IgD-negative memory B cell (primary cell): ENCODE measurements at regions not wholly inside any gene's neighbourhood (a gene's known extent, or its start where the extent isn't known, plus 50 kb on each side); places are given as distances from the start of the nearest gene placed in this dataset.

Experiments
- H3K27ac Mint-ChIP-seq, 3 donors: one replicate each; pipeline ENCODE4 v1.8.0; 2020 to 2022; ENCODE audit warnings: mild to moderate bottlenecking in 3 of 3, mixed read lengths in 3 of 3, moderate library complexity in 1 of 3
- H3K27me3 Mint-ChIP-seq: one replicate; pipeline ENCODE4 v1.8.0; 2021; ENCODE audit warnings: mixed read lengths
- H3K36me3 Mint-ChIP-seq: one replicate; pipeline ENCODE4 v1.8.0; 2020; ENCODE audit warnings: mild to moderate bottlenecking, mixed read lengths
- H3K4me1 Mint-ChIP-seq, 3 donors: one replicate each; pipeline ENCODE4 v1.8.0; 2020 to 2022; ENCODE audit warnings: mixed read lengths in 3 of 3, mild to moderate bottlenecking in 1 of 3
- H3K4me3 Mint-ChIP-seq, 4 donors: one replicate each; pipeline ENCODE4 v1.8.0; 2020 to 2022; ENCODE audit warnings: mild to moderate bottlenecking in 4 of 4, mixed read lengths in 4 of 4, moderate library complexity in 3 of 4
- H3K9me3 Mint-ChIP-seq, 3 donors: one replicate each; pipeline ENCODE4 v1.8.0; 2020 to 2021; ENCODE audit warnings: mixed read lengths in 3 of 3, mild to moderate bottlenecking in 1 of 3

DNA sequence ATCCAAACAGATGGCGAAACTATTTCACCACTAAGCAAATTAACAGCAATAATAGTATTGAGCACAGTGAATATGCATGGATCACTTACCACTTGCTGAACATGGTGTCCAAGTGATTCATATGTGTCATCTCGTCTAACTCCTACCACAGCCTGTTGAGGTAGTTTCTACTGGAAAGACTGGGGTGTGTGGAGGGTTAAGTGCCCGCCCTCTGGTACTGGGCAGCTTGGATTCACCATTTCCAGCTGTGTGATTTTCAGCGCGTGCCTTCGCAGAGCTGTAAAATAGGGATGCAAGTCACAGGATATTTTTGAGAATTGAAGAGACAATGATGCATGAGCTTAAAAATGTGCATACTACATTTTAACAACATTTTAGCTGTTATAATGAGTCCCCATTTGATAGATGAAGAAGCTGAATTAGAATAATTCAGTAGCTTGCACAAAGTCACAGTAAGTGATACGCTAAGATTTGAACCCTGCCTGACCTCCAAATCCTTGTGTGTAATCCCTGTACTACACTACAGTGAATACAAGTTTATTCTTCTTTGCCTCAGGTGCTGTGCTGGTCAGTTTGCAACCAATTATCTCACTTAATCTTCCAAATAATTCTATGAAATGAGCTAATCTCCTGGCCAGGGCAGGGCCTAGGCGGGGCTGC, 75.2 kb upstream of the SIX2 start:
- Mint-ChIP-seq H3K27me3 (peaks cover 3% of the 10 kb centered on the region), H3K36me3 (peaks cover 1% of the 10 kb centered on the region), H3K4me1 (no peaks in the 10 kb centered on the region), H3K9me3 (peaks cover 0 to 6% (median 2%) of the 10 kb centered on the region in 3 donors), H3K27ac (no peak overlapping the region), H3K4me3 (no peak overlapping the region)

DNA sequence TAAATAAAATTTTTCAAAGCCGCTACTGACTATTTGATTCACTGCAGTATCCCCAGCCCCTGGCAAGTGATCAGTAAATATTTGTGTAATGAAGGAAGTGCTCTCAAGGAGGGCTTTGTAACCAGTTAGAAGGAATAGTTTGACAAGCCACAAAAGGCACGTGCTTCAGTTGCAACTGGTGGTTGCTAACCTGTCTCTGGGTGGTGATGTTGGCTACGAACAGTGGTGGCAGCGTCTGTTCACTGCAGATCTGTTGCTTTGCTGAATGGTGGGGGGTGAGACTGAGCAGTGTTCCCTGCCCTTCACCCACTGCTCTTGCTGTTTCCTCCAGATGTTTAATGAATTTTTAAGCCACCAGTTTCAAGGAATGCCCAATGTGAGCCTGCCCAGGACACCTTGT, 73.9 kb upstream of the SIX2 start:
- Mint-ChIP-seq H3K4me3 (no peak overlapping the region), H3K36me3 (peaks cover 1% of the 10 kb centered on the region), H3K4me1 (no peaks in the 10 kb centered on the region), H3K9me3 (peaks cover 0 to 6% (median 2%) of the 10 kb centered on the region in 3 donors), H3K27ac (no peak overlapping the region), H3K27me3 (peaks cover 3% of the 10 kb centered on the region)

DNA sequence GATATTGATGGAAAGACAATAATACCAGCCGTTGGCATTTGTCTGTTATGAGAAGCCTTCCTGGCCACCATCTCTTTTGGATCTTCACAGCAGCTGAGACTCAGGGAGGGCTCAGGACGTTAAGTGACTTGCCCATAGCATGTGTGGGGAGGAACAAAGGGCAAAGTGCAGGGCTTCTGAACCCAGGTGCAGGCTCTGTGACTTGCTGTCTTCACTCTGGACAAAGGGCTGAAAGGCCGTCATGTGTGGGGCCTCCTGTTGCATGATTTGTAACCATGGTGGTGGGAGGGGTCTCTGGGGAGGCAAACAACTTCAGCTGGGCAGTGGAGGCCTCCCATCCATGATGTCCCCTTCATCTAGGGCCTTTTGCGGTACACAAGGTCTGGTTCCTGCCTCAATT, 65.5 kb upstream of the SIX2 start:
- H3K36me3 Mint-ChIP-seq = no peaks in the 10 kb centered on the region
- H3K27me3 Mint-ChIP-seq = peaks cover 23% of the 10 kb centered on the region
- no peaks in the 10 kb centered on the region for H3K9me3 Mint-ChIP-seq
- peak overlapping the region in 1 of 4 donors; percentile 30 for H3K4me3 Mint-ChIP-seq
- no peak overlapping the region for H3K27ac Mint-ChIP-seq
- no peaks in the 10 kb centered on the region for H3K4me1 Mint-ChIP-seq

DNA sequence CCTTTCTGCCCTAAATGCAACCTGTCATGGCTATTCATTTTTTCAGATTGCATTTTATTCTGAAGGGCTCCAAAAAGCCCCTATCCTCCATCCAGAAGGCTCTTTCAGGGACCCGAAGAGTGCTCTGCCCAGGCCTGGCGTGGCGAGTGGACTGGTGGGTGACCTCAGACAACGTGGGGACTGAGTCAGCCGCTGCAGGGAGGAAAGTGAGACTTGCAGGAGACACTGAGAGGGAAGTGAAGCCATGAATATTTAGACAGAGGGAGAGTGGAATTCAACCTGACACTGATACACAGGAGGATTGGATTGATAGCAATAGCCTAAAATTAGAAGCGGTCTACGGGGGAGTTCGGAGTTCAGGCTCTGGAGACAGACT, 63.6 kb upstream of the SIX2 start:
- H3K4me3 Mint-ChIP-seq = no peak overlapping the region
- H3K36me3 Mint-ChIP-seq = peaks cover 2% of the 10 kb centered on the region
- no peak overlapping the region for H3K27ac Mint-ChIP-seq
- peaks cover 25% of the 10 kb centered on the region for H3K27me3 Mint-ChIP-seq
- no peaks in the 10 kb centered on the region for H3K9me3 Mint-ChIP-seq
- no peaks in the 10 kb centered on the region for H3K4me1 Mint-ChIP-seq

DNA sequence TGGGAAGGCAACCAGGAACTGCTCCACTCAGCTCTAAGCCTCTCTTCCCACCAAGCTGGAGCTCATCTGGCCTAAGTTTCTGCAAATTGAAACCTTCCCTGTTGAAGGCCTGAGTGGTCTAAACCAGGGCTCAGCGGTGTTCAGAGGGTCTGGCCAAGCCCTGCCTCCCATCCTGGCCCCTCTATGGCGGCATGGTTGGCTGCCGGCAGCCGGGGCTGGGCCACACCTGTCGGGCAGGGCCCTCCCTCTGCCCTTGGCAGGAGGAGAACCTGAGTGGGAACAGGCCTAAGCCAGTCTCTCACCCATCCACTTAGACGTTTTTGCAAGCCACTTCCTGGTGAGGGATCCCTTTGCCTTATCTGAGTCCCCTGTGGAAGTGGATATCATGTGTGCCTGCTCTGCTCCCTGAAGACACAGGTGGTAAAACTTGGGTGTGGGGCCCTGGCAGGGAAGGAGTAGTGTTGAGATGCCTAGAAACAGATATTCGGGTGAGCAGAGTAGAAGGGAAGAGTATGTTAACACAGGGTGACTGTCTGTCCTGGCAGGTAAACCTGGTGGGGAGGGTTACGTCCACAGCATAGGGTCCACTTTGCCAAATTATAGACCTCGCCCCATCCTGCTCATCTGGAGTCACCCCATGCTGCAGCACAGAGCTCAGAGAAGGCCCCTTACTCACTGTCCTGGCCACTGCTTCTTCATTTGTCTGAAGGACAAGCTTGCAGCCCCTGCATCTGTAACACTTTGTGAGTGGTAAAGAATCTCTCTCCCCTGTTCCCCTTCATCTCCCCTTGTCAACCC, 63.0 kb upstream of the SIX2 start:
- no peaks in the 10 kb centered on the region for H3K9me3 Mint-ChIP-seq
- peaks cover 25% of the 10 kb centered on the region for H3K27me3 Mint-ChIP-seq
- H3K4me3 Mint-ChIP-seq = no peak overlapping the region
- H3K36me3 Mint-ChIP-seq = peaks cover 2% of the 10 kb centered on the region
- H3K27ac Mint-ChIP-seq = no peak overlapping the region
- H3K4me1 Mint-ChIP-seq = no peaks in the 10 kb centered on the region

DNA sequence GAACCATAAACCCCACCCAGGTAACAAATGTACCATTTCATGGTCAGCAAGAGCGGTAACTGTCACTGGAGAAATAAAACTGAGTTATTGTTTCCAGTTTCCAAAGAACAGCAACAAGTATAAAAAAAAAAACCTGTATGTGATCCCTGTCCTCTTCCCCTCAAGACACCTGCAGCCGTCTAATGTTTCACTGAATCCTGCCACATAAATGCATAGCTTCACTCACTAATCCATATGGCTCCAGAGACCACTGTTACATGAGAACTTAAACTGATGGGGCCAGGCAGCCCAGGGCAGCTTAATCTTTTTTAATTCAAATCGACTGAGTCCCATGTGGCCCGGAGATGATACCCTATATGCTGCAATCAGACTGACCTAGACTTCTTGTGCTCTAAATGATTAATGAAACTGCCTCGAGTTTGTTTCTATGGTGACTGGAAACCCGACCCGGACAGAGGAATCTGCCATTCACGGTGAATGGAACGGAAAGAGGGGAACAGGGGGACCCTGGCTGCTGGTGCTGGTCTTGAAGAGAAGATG, 60.9 kb upstream of the SIX2 start:
- H3K4me3 Mint-ChIP-seq = no peak overlapping the region
- H3K27ac Mint-ChIP-seq = no peak overlapping the region
- no peaks in the 10 kb centered on the region for H3K9me3 Mint-ChIP-seq
- H3K4me1 Mint-ChIP-seq = no peaks in the 10 kb centered on the region
- peaks cover 25% of the 10 kb centered on the region for H3K27me3 Mint-ChIP-seq
- peaks cover 2% of the 10 kb centered on the region for H3K36me3 Mint-ChIP-seq

DNA sequence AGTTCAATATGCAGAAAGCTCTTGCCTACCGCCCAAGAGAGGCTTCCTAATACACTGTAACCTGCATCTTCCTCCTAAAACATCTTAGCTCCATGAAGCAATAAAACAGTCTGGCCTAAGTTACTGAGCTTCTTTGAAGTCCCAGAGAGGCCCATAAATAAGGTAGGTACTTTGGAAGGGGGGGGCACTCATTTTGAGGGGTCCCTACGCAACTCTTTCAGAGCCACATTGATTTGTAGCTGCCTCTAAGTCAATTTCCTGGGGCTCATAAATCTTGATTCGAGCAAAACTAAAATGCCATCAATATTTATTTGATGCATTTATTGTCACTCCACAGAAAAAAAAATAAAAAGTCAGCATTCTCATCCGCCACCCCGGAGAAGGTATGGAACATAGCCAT, 60.4 kb upstream of the SIX2 start:
- peaks cover 25% of the 10 kb centered on the region for H3K27me3 Mint-ChIP-seq
- no peaks in the 10 kb centered on the region for H3K9me3 Mint-ChIP-seq
- H3K36me3 Mint-ChIP-seq = peaks cover 2% of the 10 kb centered on the region
- no peaks in the 10 kb centered on the region for H3K4me1 Mint-ChIP-seq
- H3K27ac Mint-ChIP-seq = no peak overlapping the region
- H3K4me3 Mint-ChIP-seq = no peak overlapping the region

DNA sequence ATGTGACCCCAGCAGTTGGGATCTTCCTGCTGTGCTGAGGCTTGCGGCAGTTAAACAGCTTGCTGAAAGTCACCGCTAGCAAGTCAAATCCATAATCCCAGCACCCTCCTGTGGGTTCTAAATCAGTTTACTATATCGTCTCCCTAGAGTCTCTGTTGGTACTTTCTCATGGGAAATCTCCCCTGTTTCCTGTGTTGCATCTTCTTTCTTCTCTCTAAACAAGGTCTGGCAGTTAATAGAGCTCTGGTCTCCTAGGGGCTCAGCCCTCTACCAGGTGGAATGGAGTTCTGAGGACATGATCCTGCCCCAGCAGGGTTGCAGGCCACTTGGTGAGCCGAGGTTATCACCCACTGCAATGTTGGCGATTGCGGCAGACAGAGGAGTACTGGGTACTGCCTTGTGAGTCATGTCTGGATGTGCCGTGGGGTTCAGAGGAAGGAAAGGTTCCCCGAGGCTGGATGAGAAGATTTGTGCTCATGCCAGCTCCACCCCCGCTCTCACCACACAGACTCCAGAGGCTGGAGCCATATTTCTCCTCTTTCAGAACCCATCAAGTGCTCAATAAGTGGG, 59.4 kb upstream of the SIX2 start:
- Mint-ChIP-seq H3K27ac (no peak overlapping the region), H3K4me1 (no peaks in the 10 kb centered on the region), H3K4me3 (no peak overlapping the region), H3K9me3 (no peaks in the 10 kb centered on the region), H3K36me3 (peaks cover 2% of the 10 kb centered on the region), H3K27me3 (peaks cover 23% of the 10 kb centered on the region)

DNA sequence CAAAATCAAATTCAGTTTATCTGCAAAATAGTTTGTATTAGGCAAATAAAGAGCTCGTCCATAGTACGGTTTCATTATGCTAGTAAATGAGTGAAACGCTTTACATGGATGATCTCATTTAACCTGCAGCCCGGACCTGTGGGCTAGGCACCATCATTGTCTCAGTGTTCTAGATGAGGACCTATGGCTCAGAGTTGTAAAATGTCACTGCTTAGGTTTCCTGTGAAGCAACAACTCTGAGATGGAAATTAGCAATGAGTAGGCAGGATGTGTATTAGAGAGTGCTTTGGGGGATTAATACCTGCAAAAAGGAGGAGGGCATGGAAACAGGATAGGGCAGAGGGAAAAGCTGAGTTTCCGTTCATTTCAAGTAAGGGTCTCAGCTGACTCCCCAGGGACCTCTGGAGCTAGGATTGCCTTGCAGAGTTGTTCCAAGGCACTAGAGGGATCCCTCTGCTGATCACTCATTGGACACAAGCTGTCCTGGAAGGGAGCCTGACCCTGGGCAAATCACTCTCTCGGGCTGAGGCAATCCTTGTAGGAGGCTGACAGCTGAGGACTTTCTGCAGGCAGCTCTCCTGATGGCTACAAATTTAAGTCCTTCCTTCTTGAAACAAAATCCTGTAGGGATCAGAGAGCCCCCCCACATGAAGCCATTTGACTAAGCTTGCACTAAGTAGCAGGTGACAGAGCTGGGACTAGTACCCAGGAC, 58.8 kb upstream of the SIX2 start:
- Mint-ChIP-seq H3K27me3 (peaks cover 21% of the 10 kb centered on the region), H3K4me3 (no peak overlapping the region), H3K27ac (no peak overlapping the region), H3K4me1 (no peaks in the 10 kb centered on the region), H3K36me3 (peaks cover 2% of the 10 kb centered on the region), H3K9me3 (no peaks in the 10 kb centered on the region)
